ENCODE measurements at regions not wholly inside any gene's neighbourhood (a gene's known extent, or its start where the extent isn't known, plus 50 kb on each side); places are given as distances from the start of the nearest gene placed in this dataset.
"Not testable (repeated sequence)": the region's sequence is repeated elsewhere in the genome, so short reads cannot be mapped to it uniquely, and the experiment has no call there.

DNA sequence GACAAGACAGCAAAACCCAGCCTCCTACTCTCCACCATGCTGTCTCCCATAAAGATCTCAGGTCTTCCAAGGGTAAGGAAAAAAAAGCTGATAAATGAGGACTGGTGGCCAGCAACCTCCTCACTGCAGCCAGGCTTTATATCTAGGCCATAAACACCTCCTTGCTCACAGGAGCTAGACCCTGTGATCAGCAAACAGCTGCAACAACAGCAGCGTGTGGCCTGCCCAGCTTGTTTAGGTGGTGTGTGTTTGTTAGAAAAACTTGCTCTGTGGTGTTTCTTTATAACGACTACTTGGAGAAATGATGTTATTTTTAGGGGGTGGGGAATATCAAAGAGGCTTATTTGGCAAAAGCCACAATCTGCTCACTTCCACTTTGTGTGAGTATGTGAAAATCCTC lies 880.9 kb upstream of the AMELY start:
- no peak overlapping the region for H3K4me3 ChIP-seq (ENCODE audit: low read depth, low read length)
- TF ChIP-seq CTCF (conservative IDR thresholded peaks at IDR 0.05; ENCODE audit: low read depth, low read length), result no peak
- no peak for DNase-seq (ENCODE audit: low read depth)

- no peak for DNase-seq (ENCODE audit: low read depth)
- H3K4me3 ChIP-seq (ENCODE audit: low read depth, low read length), result no peak overlapping the region
- no peak for TF ChIP-seq CTCF (conservative IDR thresholded peaks at IDR 0.05; ENCODE audit: low read depth, low read length)
Measured at GRCh38 chrY:7781501-7781900, 869.9 kb upstream of the AMELY start.

GRCh38 chrY:7775436-7775835 lies 863.9 kb upstream of the AMELY start:
- not testable (repeated sequence) for H3K4me3 ChIP-seq (ENCODE audit: low read depth, low read length); DNase-seq (ENCODE audit: low read depth)

GRCh38 chrY:7771771-7772170 lies 860.2 kb upstream of the AMELY start:
- no peak for DNase-seq (ENCODE audit: low read depth)
- no peak overlapping the region for H3K4me3 ChIP-seq (ENCODE audit: low read depth, low read length)
- TF ChIP-seq CTCF (conservative IDR thresholded peaks at IDR 0.05; ENCODE audit: low read depth, low read length), result no peak

DNA sequence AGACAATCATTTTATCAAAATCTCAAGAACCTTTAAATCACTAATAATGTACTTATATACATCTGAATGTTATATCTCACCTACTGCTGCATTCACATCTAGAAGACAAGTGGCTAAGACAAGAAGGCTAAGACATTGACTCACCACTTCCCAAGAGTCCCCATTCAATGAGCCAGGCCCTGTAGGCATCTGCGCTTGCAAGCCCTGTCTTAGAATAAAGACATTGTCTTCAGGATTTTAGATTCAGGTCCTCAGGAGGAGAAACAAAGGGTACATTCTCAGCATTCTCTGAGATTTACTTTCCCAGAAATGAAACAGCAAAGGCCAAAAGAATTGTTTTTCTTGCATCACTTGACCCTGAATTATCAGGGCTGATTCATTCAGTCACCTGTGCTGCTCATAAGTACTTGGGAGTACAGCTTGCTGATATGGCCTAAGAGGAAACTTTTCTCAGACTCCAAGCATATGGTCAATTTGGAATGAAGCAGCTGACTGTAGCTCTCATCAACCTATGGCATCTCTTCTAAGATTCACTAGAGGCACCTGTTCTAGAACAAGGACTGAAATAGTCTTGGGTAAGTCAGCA lies 858.3 kb upstream of the AMELY start:
- TF ChIP-seq CTCF (conservative IDR thresholded peaks at IDR 0.05; ENCODE audit: low read depth, low read length), result no peak
- DNase-seq (ENCODE audit: low read depth), result peak; percentile 40
- no peak overlapping the region for H3K4me3 ChIP-seq (ENCODE audit: low read depth, low read length)

DNA sequence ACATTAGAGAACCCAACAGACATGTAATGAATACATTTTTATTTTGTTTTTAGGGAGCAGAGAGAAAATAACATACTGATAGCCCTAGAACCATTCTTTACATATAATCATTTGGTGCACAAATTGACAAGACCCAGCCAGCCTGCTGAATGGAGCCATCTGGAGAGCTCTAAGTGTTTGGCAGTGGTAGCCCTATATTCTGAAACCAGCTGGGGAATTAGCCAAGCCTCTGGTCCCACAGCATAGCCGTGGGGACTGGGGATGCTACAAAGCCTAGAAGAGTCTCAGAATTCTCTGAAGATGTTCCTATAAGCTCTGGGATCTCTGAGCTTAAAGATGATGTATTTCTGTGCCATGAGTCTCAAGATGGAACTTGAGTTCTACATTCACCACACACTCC lies 857.3 kb upstream of the AMELY start:
- no peak overlapping the region for H3K4me3 ChIP-seq (ENCODE audit: low read depth, low read length)
- no peak for DNase-seq (ENCODE audit: low read depth)

GRCh38 chrY:7753711-7754110 lies 842.2 kb upstream of the AMELY start:
- DNase-seq (ENCODE audit: low read depth), result no peak
- TF ChIP-seq CTCF (conservative IDR thresholded peaks at IDR 0.05; ENCODE audit: low read depth, low read length), result no peak
- no peak overlapping the region for H3K4me3 ChIP-seq (ENCODE audit: low read depth, low read length)

More for the DNA sequence above, 857.3 kb upstream of the AMELY start:
- no peak for TF ChIP-seq CTCF (conservative IDR thresholded peaks at IDR 0.05; ENCODE audit: low read depth, low read length)
